Psoas muscle (tissue), 7 donors: ENCODE measurements at regions not wholly inside any gene's neighbourhood (a gene's known extent, or its start where the extent isn't known, plus 50 kb on each side); places are given as distances from the start of the nearest gene placed in this dataset.

Experiments used
- ATAC-seq, 4 donors: fragments of 200-7000 bp; cut with Tn5 transposase; one replicate each; pipeline ENCODE4 v1.9.1; 2020; ENCODE audit warnings: moderate library complexity in 3 of 4, mild to moderate bottlenecking in 2 of 4
- DNase-seq, 2 donors: peaks; one replicate each; pipeline ENCODE4 v3.0.0-alpha.2; 2020
- H3K27ac ChIP-seq: fragments of 200-600 bp; one replicate; pipeline ENCODE4 v1.8.0; 2022
- H3K27me3 ChIP-seq, 3 donors: fragments of 200-600 bp in 1 of 3; one replicate each; pipeline versions ENCODE4 v1.6.1 to v1.8.0; 2013 to 2022; ENCODE audit warnings: low read length in 2 of 3, mild to moderate bottlenecking in 2 of 3, moderate library complexity in 1 of 3; ENCODE audit not compliant: insufficient read depth in 3 of 3
- H3K36me3 ChIP-seq, 2 donors: fragments of 200-600 bp in 1 of 2; one replicate each; pipeline versions ENCODE4 v1.6.1 to v1.8.0; 2013 to 2022; ENCODE audit warnings: low read depth in 1 of 2, mild to moderate bottlenecking in 1 of 2, moderate library complexity in 1 of 2; ENCODE audit not compliant: insufficient read depth in 1 of 2
- H3K4me1 ChIP-seq: fragments of 200-600 bp; one replicate; pipeline ENCODE4 v1.8.0; 2022
- H3K4me3 ChIP-seq: fragments of 200-600 bp; one replicate; pipeline ENCODE4 v1.8.0; 2022; ENCODE audit warnings: mild to moderate bottlenecking
- H3K9me3 ChIP-seq: fragments of 200-600 bp; one replicate; pipeline ENCODE4 v1.8.0; 2022
- CTCF ChIP-seq: fragments of 200-600 bp; IDR thresholded peaks from one replicate; pipeline ENCODE4 v1.8.0; 2022; ENCODE audit warnings: antibody characterized with exemption
- WGBS, 3 donors: extraction: QIAGEN DNeasy Blood & Tissue Kit; methylation state at CpG; one replicate each; pipeline versions ENCODE4 v1.1.6 to v1.1.7; 2013; 5-methylcytosine and 5-hydroxymethylcytosine counted together
- intact Hi-C, 2 donors: fragments of 100-400 bp; cut with DNase I; formaldehyde crosslinking; loops; one replicate each; pipeline versions ENCODE4 v1.11.0 to v1.14.2; 2022
- donor health status: healthy with polysubstance abuse.
- donor health status: DM: no; HTN: no; CAD: no; lungs with moderate emphysema.
- donor health status: Bipolar disorder and iron deficiency.
- donor health status: healthy.
- donor health status: DM: yes; HTN: yes; CAD: no.
- donor health status: DM: no; HTN: no; CAD: no.
- donor health status: DM: yes; HTN: yes; CAD: no.

GRCh38 chr21:21801921-21802320 lies 803.7 kb downstream of the NCAM2 start:
- Histone ChIP-seq H3K4me3 (no peak overlapping the region), H3K9me3 (no peaks in the 10 kb centered on the region), H3K27me3 (no peaks in the 10 kb centered on the region), H3K36me3 (no peaks in the 10 kb centered on the region), H3K4me1 (no peaks in the 10 kb centered on the region), H3K27ac (no peak overlapping the region)
- TF ChIP-seq CTCF = no peak
- intact Hi-C loops = no loop called here
- no peak for DNase-seq
- WGBS, 3 donors = 46 to 57% (median 55%) methylated on average over 2 of the region's 2 CpGs
- ATAC-seq = no peak

DNA sequence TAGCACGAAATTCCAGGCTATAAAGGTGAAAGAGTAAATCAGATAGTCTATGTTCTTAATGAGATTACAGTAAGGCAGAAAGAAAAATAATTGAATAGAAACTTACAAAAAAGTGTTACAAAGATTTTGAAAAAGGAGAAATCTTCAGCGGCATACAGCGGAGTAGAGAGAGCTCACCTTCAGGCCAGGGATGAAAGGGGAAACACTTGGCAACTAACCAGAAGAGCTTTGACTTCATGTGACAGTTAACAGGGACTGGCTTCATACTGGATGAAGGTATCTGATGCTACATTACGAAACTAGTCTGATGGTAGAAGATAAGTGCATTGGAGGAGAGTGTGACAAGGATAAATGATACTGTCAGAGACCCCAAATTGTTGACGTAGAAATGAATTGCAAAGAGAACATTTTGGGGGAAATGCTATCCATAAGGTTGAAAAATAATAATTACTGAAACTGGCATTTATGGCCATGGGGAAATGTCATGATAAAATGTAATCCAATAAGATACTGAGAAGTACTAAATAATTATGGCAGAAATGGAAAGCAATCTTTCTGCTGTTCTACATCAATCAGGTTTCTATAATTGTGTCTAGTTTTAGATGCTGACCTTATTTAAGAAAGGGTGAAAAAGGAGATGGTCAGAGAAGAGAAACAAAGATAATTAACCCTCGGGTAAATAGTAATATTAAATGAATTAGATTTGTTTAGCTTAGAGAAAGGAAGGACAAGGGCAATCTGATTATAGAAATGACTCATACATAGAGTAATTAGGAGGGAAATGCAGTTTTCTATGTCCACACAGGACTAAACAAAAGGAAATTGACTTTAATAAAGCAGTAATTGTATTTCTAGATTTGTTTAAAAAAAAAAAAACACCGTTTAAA lies 808.7 kb downstream of the NCAM2 start:
- intact Hi-C loops = no loop called here
- Histone ChIP-seq H3K36me3 (no peaks in the 10 kb centered on the region), H3K27ac (no peak overlapping the region), H3K4me3 (no peak overlapping the region), H3K27me3 (no peaks in the 10 kb centered on the region), H3K9me3 (no peaks in the 10 kb centered on the region), H3K4me1 (no peaks in the 10 kb centered on the region)
- TF ChIP-seq CTCF = no peak
- WGBS, 3 donors = 68 to 77% (median 72%) methylated on average over 7 of the region's 7 CpGs
- DNase-seq = no peak
- ATAC-seq = no peak

DNA sequence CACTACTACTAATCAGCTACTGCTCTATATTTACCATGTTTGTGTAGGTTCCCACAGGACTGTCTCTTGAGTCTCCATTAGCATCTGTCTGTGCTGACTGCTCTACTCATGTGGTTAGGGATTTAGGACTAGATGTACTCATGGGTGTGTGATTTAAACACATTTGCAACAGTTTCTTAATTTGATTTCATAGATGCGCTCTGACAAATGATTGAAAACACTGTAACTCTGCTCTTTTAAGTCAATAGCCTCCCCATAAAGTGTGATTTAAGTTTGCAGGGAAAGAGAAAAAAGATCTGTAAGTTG lies 809.3 kb downstream of the NCAM2 start:
- Histone ChIP-seq H3K4me1 (no peaks in the 10 kb centered on the region), H3K4me3 (no peak overlapping the region), H3K27ac (no peak overlapping the region), H3K36me3 (no peaks in the 10 kb centered on the region), H3K9me3 (no peaks in the 10 kb centered on the region), H3K27me3 (no peaks in the 10 kb centered on the region)
- intact Hi-C loops = no loop called here
- whole genome bisulfite sequencing, 3 donors = 45 to 53% (median 53%) methylated on average over 1 of the region's 1 CpG
- TF ChIP-seq CTCF = no peak
- ATAC-seq = no peak
- no peak for DNase-seq

- TF ChIP-seq CTCF = no peak
- ATAC-seq = no peak
- no peaks in the 10 kb centered on the region for H3K4me1 ChIP-seq
- H3K9me3 ChIP-seq = no peaks in the 10 kb centered on the region
- intact Hi-C loops = no loop called here
- H3K27ac ChIP-seq = no peak overlapping the region
- DNase-seq = no peak
- 89% methylated on average over 2 of the region's 2 CpGs for WGBS, 3 donors
- H3K27me3 ChIP-seq = no peaks in the 10 kb centered on the region
- no peak overlapping the region for H3K4me3 ChIP-seq
- H3K36me3 ChIP-seq = no peaks in the 10 kb centered on the region
These were observed 815.1 kb downstream of the NCAM2 start for GRCh38 chr21:21813289-21813688.

DNA sequence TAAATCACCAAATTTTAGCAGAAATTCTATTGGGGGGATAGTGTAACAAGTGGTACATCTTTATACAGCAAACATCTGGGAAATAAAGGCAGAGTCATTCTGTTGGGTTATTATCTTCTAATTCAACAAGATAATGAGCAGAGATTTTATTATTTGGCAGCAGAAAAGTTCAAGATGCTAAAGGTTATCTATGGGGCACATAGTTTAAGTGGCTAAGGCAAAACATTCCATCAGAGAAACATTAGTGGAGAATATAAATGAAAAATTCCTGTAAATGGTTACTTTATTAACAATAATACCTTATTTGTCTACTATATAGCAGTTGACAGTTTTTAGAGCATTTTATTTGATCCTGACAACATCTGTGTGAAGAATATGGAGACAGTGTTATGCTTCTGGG lies 815.7 kb downstream of the NCAM2 start:
- no peaks in the 10 kb centered on the region for H3K27me3 ChIP-seq
- no peak for ATAC-seq
- H3K9me3 ChIP-seq = no peaks in the 10 kb centered on the region
- no peaks in the 10 kb centered on the region for H3K4me1 ChIP-seq
- no peak overlapping the region for H3K27ac ChIP-seq
- H3K4me3 ChIP-seq = no peak overlapping the region
- DNase-seq = no peak
- intact Hi-C loops = no loop called here
- no peak for TF ChIP-seq CTCF
- no peaks in the 10 kb centered on the region for H3K36me3 ChIP-seq
